ENCODE measurements at regions not wholly inside any gene's neighbourhood (a gene's known extent, or its start where the extent isn't known, plus 50 kb on each side); places are given as distances from the start of the nearest gene placed in this dataset.

- TF ChIP-seq, protein P1, sequence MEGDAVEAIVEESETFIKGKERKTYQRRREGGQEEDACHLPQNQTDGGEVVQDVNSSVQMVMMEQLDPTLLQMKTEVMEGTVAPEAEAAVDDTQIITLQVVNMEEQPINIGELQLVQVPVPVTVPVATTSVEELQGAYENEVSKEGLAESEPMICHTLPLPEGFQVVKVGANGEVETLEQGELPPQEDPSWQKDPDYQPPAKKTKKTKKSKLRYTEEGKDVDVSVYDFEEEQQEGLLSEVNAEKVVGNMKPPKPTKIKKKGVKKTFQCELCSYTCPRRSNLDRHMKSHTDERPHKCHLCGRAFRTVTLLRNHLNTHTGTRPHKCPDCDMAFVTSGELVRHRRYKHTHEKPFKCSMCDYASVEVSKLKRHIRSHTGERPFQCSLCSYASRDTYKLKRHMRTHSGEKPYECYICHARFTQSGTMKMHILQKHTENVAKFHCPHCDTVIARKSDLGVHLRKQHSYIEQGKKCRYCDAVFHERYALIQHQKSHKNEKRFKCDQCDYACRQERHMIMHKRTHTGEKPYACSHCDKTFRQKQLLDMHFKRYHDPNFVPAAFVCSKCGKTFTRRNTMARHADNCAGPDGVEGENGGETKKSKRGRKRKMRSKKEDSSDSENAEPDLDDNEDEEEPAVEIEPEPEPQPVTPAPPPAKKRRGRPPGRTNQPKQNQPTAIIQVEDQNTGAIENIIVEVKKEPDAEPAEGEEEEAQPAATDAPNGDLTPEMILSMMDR (conservative IDR thresholded peaks at IDR 0.05) = no peak
- no peak for TF ChIP-seq ZFX (IDR thresholded peaks at IDR 0.05)
- no peak overlapping the region for H3K27ac ChIP-seq
Observed at GRCh38 chr11:106482917-106483785, 405.7 kb downstream of the AASDHPPT start.

- H3K27ac ChIP-seq = no peak overlapping the region
- no peak for TF ChIP-seq ZFX (IDR thresholded peaks at IDR 0.05)
- TF ChIP-seq, protein P1 (conservative IDR thresholded peaks at IDR 0.05) = no peak
Observed at GRCh38 chr11:106491751-106492150, 414.3 kb downstream of the AASDHPPT start.

DNA sequence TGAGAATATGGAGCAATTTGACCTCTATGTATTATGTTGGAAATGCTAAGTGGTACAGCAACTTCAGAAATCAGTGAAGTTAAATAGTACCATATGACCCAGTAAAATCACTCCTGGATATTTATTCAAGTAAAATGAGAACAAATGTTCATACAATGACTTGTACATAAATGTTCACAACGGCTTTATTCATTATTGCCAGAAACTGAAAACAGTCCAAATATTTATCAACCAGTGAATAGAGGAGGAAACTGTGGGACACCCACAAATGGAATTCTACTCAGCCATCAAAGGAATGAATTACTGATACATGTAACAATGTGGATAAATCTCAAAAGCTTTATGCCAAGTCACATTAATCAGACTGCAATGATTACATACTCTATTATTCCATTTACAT is 416.3 kb downstream of the AASDHPPT start:
- no peak overlapping the region for H3K27ac ChIP-seq
- TF ChIP-seq, protein P1 (conservative IDR thresholded peaks at IDR 0.05) = no peak
- TF ChIP-seq ZFX (IDR thresholded peaks at IDR 0.05) = no peak

DNA sequence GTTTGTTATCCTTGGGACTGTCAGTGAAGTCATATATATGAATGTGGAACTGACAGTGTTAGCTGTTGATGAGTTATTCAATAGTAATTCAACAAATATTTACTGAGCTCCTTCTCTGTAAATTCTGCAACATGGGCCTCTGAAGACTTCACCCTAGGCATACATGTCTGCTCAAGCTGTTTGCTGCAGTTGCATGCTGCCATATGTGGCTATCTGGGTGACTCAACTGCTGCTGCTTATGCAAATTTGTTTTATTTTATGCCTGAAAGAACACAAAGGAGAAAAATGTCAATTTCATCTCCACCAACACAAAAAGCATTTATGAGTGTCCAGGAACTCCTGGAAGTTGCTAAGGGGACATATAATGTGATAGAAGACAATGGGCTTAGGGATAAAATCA is 417.6 kb downstream of the AASDHPPT start:
- no peak overlapping the region for H3K27ac ChIP-seq
- no peak for TF ChIP-seq ZFX (IDR thresholded peaks at IDR 0.05)
- TF ChIP-seq, protein P1 (conservative IDR thresholded peaks at IDR 0.05) = no peak

DNA sequence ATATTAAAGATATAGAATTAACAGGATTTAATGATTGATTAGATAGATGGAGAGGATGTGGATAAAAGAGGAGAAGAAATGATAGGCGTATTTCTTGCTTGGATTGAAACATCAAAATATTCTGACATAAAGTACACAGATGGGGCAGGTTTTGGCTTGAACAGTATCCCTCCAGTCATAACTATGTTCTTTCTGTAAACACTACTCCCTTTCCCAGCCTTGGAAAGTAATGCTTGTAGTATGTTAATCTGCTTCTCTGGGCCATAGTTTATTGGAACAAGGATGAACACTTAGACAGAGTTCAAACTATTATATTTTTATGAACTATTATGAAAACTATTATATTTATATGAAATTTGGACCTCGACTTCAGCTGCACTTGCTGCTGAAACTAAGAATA is 419.2 kb downstream of the AASDHPPT start:
- no peak overlapping the region for H3K27ac ChIP-seq
- TF ChIP-seq, protein P1 (conservative IDR thresholded peaks at IDR 0.05) = no peak
- no peak for TF ChIP-seq ZFX (IDR thresholded peaks at IDR 0.05)

GRCh38 chr11:106497321-106497720 is 419.9 kb downstream of the AASDHPPT start:
- no peak overlapping the region for H3K27ac ChIP-seq
- TF ChIP-seq ZFX (IDR thresholded peaks at IDR 0.05) = no peak
- TF ChIP-seq, protein P1 (conservative IDR thresholded peaks at IDR 0.05) = no peak

GRCh38 chr11:106497822-106498221 is 420.4 kb downstream of the AASDHPPT start:
- TF ChIP-seq, protein P1 (conservative IDR thresholded peaks at IDR 0.05) = no peak
- no peak for TF ChIP-seq ZFX (IDR thresholded peaks at IDR 0.05)
- H3K27ac ChIP-seq = no peak overlapping the region
